GM18520 (cell line): ENCODE measurements at regions not wholly inside any gene's neighbourhood (a gene's known extent, or its start where the extent isn't known, plus 50 kb on each side); places are given as distances from the start of the nearest gene placed in this dataset.
A peak's percentile ranks its signal among the peaks of the same experiment; 100 is the strongest.

ENCODE experiments used
- ATAC-seq: cut with Tn5 transposase; IDR thresholded peaks from one replicate; pipeline ENCODE4 v1.9.1; 2021; ENCODE audit not compliant: unreplicated experiment

GRCh38 chr5:71864730-71865601 lies 145.9 kb downstream of the CARTPT start:
- ATAC-seq, result no peak

GRCh38 chr5:71865665-71866320 lies 146.7 kb downstream of the CARTPT start:
- ATAC-seq, result no peak

GRCh38 chr5:71872311-71872864 lies 153.3 kb downstream of the CARTPT start:
- ATAC-seq, result no peak

GRCh38 chr5:71873191-71873591 lies 154.1 kb downstream of the CARTPT start:
- ATAC-seq, result no peak

GRCh38 chr5:71874521-71874920 lies 155.4 kb downstream of the CARTPT start:
- ATAC-seq, result no peak

GRCh38 chr5:71877511-71877910 lies 158.4 kb downstream of the CARTPT start:
- ATAC-seq, result no peak

- no peak for ATAC-seq
Observed at GRCh38 chr5:71880536-71880935, 161.5 kb downstream of the CARTPT start.

GRCh38 chr5:71882826-71883741 lies 164.0 kb downstream of the CARTPT start:
- ATAC-seq, result no peak

GRCh38 chr5:71883742-71884103 lies 164.6 kb downstream of the CARTPT start:
- ATAC-seq, result no peak

- no peak for ATAC-seq
Observed at GRCh38 chr5:71884926-71885325, 165.9 kb downstream of the CARTPT start.

GRCh38 chr5:71886406-71886805 lies 167.3 kb downstream of the CARTPT start:
- no peak for ATAC-seq

GRCh38 chr5:71887680-71888079 lies 168.6 kb downstream of the CARTPT start:
- ATAC-seq, result peak; percentile 86

- ATAC-seq, result no peak
Observed at GRCh38 chr5:71891406-71891805, 172.3 kb downstream of the CARTPT start.

GRCh38 chr5:71891856-71892255 lies 172.8 kb downstream of the CARTPT start:
- no peak for ATAC-seq

GRCh38 chr5:71892641-71893365 lies 173.7 kb downstream of the CARTPT start:
- no peak for ATAC-seq

GRCh38 chr5:71893451-71893850 lies 174.4 kb downstream of the CARTPT start:
- ATAC-seq, result no peak

GRCh38 chr5:71894091-71894490 lies 175.0 kb downstream of the CARTPT start:
- ATAC-seq, result no peak

- ATAC-seq, result no peak
Observed at GRCh38 chr5:71895546-71895945, 176.5 kb downstream of the CARTPT start.

GRCh38 chr5:71899865-71900342 lies 180.8 kb downstream of the CARTPT start:
- ATAC-seq, result no peak

GRCh38 chr5:71903808-71904207 lies 184.7 kb downstream of the CARTPT start:
- ATAC-seq, result no peak
